GM12878 (cell line): ENCODE measurements at regions not wholly inside any gene's neighbourhood (a gene's known extent, or its start where the extent isn't known, plus 50 kb on each side); places are given as distances from the start of the nearest gene placed in this dataset.

Experiments
- ATAC-seq: fragments of 200-7000 bp; cut with Tn5 transposase; 3 replicates; pipeline ENCODE4 v1.9.1; 2020; ENCODE audit warnings: mild to moderate bottlenecking, moderate library complexity
- BruUV-seq: library from RNA; stranded (reverse); fragments of 400-500 nt; replicated peaks from 2 replicates; lab custom pipeline; 2021; lab: Mats Ljungman, UMichigan
- CTCF ChIA-PET: fragments of 300-600 bp; sonication (Branson Sonifier 250); formaldehyde crosslinking; extraction: SDS; loops from one replicate; lab custom pipeline; 2021; ENCODE audit warnings: inconsistent platforms; lab: Yijun Ruan, JAX
- POLR2A ChIA-PET: fragments of 350-600 bp; formaldehyde crosslinking; extraction: SDS; loops from one replicate; lab custom pipeline; 2021; ENCODE audit warnings: inconsistent platforms; lab: Charles Lee
- RAD21 ChIA-PET: fragments of 300-600 bp; sonication (Branson Sonifier 250); formaldehyde crosslinking; loops from one replicate; lab custom pipeline; 2023; ENCODE audit warnings: antibody characterized with exemption; ENCODE audit not compliant: unreplicated experiment; lab: Charles Lee
- SMC1A ChIA-PET: fragments of 300-600 bp; sonication (Branson Sonifier 250); formaldehyde crosslinking; loops from one replicate; lab custom pipeline; 2023; ENCODE audit not compliant: unreplicated experiment, uncharacterized antibody; lab: Charles Lee
- DNase-seq: peaks from one replicate; pipeline ENCODE4 v3.0.0-alpha.2; 2011; ENCODE audit warnings: low read depth, low spot score
- FAIRE-seq: peaks from 3 replicates; lab custom pipeline; 2011; peaks lifted over from hg19 to GRCh38; lab: Jason Lieb, UNC
- H2AFZ ChIP-seq: 2 replicates; pipeline ENCODE4 v1.6.0; 2011; ENCODE audit warnings: low read depth, low read length, control low read depth; ENCODE audit not compliant: control insufficient read depth
- H3K27ac ChIP-seq: 2 replicates; pipeline ENCODE4 v1.5.1; 2011; ENCODE audit warnings: control low read depth; ENCODE audit not compliant: control insufficient read depth, insufficient read depth
- H3K27me3 ChIP-seq, 2 experiments: replicated peaks in 1 of 2; 2 replicates each; pipeline versions ENCODE4 v1.6.0 to v1.6.1; 2011; ENCODE audit warnings: low read length in 1 of 2; ENCODE audit not compliant: control insufficient read depth in 2 of 2, insufficient read depth in 2 of 2
- H3K36me3 ChIP-seq, 2 experiments: 2 replicates each; pipeline ENCODE4 v1.5.1; 2011; ENCODE audit warnings: low read length in 1 of 2; ENCODE audit not compliant: control insufficient read depth in 2 of 2, insufficient read depth in 2 of 2
- H3K4me1 ChIP-seq: 2 replicates; pipeline ENCODE4 v1.6.1; 2011; ENCODE audit warnings: mild to moderate bottlenecking, low read length, moderate library complexity, mixed read lengths; ENCODE audit not compliant: control insufficient read depth, insufficient read depth
- H3K4me2 ChIP-seq: 2 replicates; pipeline ENCODE4 v1.6.0; 2011; ENCODE audit warnings: control low read depth; ENCODE audit not compliant: control insufficient read depth, insufficient read depth
- H3K4me3 ChIP-seq: fragments of 200-600 bp; sonication (generic); 2 replicates; pipeline ENCODE4 v1.5.1; 2016
- H3K79me2 ChIP-seq: 2 replicates; pipeline ENCODE4 v1.6.0; 2011; ENCODE audit warnings: low read length; ENCODE audit not compliant: control insufficient read depth, insufficient read depth
- H3K9ac ChIP-seq: 2 replicates; pipeline ENCODE4 v1.8.0; 2011; ENCODE audit warnings: low read length, control low read depth, mixed read lengths; ENCODE audit not compliant: control insufficient read depth, insufficient read depth
- H3K9me3 ChIP-seq: replicated peaks from 3 replicates; pipeline ENCODE4 v1.5.1; 2011; ENCODE audit warnings: mild to moderate bottlenecking, low read length; ENCODE audit not compliant: control insufficient read depth, insufficient read depth
- H4K20me1 ChIP-seq: 2 replicates; pipeline ENCODE4 v1.6.0; 2011; ENCODE audit not compliant: control insufficient read depth, insufficient read depth
- BHLHE40 ChIP-seq, 2 experiments: fragments of 450-650 bp in 1 of 2; IDR thresholded peaks; 2 replicates each; pipeline ENCODE4 v1.6.1; 2011 to 2017; ENCODE audit warnings: low read depth in 2 of 2, borderline replicate concordance in 1 of 2, improper control_type of control experiment in 1 of 2, low read length in 1 of 2, mild to moderate bottlenecking in 1 of 2
- CHD2 ChIP-seq: IDR thresholded peaks from 2 replicates; pipeline ENCODE4 v1.6.1; 2011; ENCODE audit warnings: low read depth, low read length, improper control_type of control experiment, borderline replicate concordance
- MEF2A ChIP-seq: IDR thresholded peaks from 2 replicates; pipeline ENCODE4 v1.6.1; 2011; ENCODE audit warnings: low read depth, mild to moderate bottlenecking, low read length, moderate library complexity; ENCODE audit not compliant: insufficient read depth
- MEF2B ChIP-seq: fragments of 450-650 bp; IDR thresholded peaks from 2 replicates; pipeline ENCODE4 v1.6.1; 2018; ENCODE audit warnings: mild to moderate bottlenecking, moderate library complexity; ENCODE audit not compliant: partially characterized antibody, poor library complexity, severe bottlenecking
- MLLT1 ChIP-seq: fragments of 450-650 bp; IDR thresholded peaks from 2 replicates; pipeline ENCODE4 v1.6.1; 2016; ENCODE audit warnings: mild to moderate bottlenecking
- NBN ChIP-seq: fragments of 450-650 bp; IDR thresholded peaks from 2 replicates; pipeline ENCODE4 v1.6.1; 2016
- NKRF ChIP-seq: fragments of 450-650 bp; conservative IDR thresholded peaks from 2 replicates; pipeline ENCODE4 v1.6.1; 2017; ENCODE audit warnings: mild to moderate bottlenecking, moderate library complexity
- TBL1XR1 ChIP-seq: IDR thresholded peaks from 2 replicates; pipeline ENCODE4 v1.6.1; 2012; ENCODE audit warnings: low read depth, low read length, improper control_type of control experiment
- TCF3 ChIP-seq: IDR thresholded peaks from 2 replicates; pipeline ENCODE4 v1.6.1; 2012; ENCODE audit warnings: low read depth, mild to moderate bottlenecking, low read length, borderline replicate concordance; ENCODE audit not compliant: insufficient read depth
- WRNIP1 ChIP-seq: IDR thresholded peaks from 2 replicates; pipeline ENCODE4 v1.6.1; 2011; ENCODE audit warnings: low read depth, low read length, improper control_type of control experiment, borderline replicate concordance
- WGBS: methylation state at CpG from one replicate; pipeline ENCODE4 v1.1.6; 2016; ENCODE audit warnings: low lambda C conversion rate; ENCODE audit not compliant: insufficient replicate concordance, insufficient coverage; ENCODE audit errors: missing lambda C conversion rate; 5-methylcytosine and 5-hydroxymethylcytosine counted together
- in situ Hi-C: fragments of 300-500 bp; cut with MboI; formaldehyde crosslinking; loops from 9 replicates; pipeline ENCODE4 v1.14.3; 2018; ENCODE audit warnings: mixed read lengths
- intact Hi-C: fragments of 100-400 bp; cut with micrococcal nuclease; formaldehyde crosslinking; loops from one replicate; pipeline ENCODE4 v1.14.2; 2022; ENCODE audit not compliant: unreplicated experiment
- TF ChIP-seq, protein P1 (sequence below): IDR thresholded peaks from 2 replicates; pipeline ENCODE4 v1.6.1; 2011; ENCODE audit warnings: borderline replicate concordance, low read depth, mild to moderate bottlenecking, moderate library complexity, low read length; ENCODE audit not compliant: insufficient read depth, poor library complexity, severe bottlenecking

- intact Hi-C loops: no loop called here
- SMC1A ChIA-PET: interaction anchor here (1.1 to 1.2 kb wide), 2 partner anchors 13 to 70 kb away, joined by 3 read pairs; no protein-coding TSS in a partner anchor
- Histone ChIP-seq H3K79me2 (no peaks in the 10 kb centered on the region), H3K27ac (no peak overlapping the region), H3K4me2 (no peak overlapping the region), H3K9ac (no peak overlapping the region), H3K4me3 (no peak overlapping the region), H3K27me3 (no peaks in the 10 kb centered on the region), H3K9me3 (no peaks in the 10 kb centered on the region; the same call in 2 of the 3 replicates), H4K20me1 (no peaks in the 10 kb centered on the region), H3K4me1 (no peaks in the 10 kb centered on the region), H3K36me3 (no peaks in the 10 kb centered on the region), H2AFZ (no peak overlapping the region)
- in situ Hi-C loops: loop anchor here (25.0 kb wide), 1 partner anchor 701 kb away; no protein-coding TSS in a partner anchor
- no TSS peak for BruUV-seq
- no peak for FAIRE-seq
- RAD21 ChIA-PET: no interaction called here
- TF ChIP-seq WRNIP1 (no peak), BHLHE40 (IDR thresholded peaks at IDR 0.05; ENCODE audit: borderline replicate concordance in 1 of 2, low read depth in 2 of 2, low read length in 1 of 2) (no peak), NKRF (no peak), NBN (no peak), MLLT1 (no peak), MEF2B (no peak), MEF2A (no peak), TCF3 (no peak), TBL1XR1 (no peak), CHD2 (no peak)
- TF ChIP-seq, protein P1, sequence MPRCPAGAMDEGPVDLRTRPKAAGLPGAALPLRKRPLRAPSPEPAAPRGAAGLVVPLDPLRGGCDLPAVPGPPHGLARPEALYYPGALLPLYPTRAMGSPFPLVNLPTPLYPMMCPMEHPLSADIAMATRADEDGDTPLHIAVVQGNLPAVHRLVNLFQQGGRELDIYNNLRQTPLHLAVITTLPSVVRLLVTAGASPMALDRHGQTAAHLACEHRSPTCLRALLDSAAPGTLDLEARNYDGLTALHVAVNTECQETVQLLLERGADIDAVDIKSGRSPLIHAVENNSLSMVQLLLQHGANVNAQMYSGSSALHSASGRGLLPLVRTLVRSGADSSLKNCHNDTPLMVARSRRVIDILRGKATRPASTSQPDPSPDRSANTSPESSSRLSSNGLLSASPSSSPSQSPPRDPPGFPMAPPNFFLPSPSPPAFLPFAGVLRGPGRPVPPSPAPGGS: no peak
- POLR2A ChIA-PET: no interaction called here
- WGBS: 5% methylated on average over 1 of the region's 1 CpG
- peak; percentile 64 for ATAC-seq
- CTCF ChIA-PET: interaction anchor here (0.7 to 1.2 kb wide), 2 partner anchors 686 to 691 kb away, joined by 3 read pairs; no protein-coding TSS in a partner anchor
- DNase-seq: no peak
These were observed 903.0 kb downstream of the FSTL5 start for GRCh38 chr4:161260819-161261218.
